ENCODE measurements at regions not wholly inside any gene's neighbourhood (a gene's known extent, or its start where the extent isn't known, plus 50 kb on each side); places are given as distances from the start of the nearest gene placed in this dataset.

DNA sequence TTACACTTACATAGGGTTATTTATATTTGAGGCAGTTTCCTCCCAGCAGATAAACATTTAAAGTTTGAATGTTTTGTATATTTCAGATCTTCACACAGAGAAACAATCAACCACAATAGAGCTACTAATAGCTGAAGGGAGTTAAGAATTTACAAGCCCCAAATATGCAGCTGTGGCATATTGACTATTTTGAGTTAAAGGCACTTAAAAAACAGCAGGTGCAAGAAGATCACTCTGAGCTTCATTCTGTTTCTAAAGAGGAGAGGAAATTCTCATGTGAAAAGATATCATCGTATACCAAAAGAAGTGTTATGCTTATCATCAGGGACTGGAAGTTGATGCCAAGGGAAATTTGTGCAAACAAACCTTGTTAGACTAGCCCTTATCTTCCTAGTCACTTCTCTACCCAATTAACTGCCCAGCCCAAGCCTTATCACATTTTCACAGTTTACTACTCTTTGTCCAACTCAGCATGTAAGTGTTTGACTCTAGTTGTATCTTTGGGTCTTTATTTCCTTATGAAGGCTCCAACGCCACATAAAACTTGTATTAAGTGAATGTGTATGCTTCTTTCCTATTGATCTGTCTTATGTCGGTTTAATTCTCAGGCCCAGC, 66.3 kb upstream of the COG2 start:
- TF ChIP-seq, protein P1, sequence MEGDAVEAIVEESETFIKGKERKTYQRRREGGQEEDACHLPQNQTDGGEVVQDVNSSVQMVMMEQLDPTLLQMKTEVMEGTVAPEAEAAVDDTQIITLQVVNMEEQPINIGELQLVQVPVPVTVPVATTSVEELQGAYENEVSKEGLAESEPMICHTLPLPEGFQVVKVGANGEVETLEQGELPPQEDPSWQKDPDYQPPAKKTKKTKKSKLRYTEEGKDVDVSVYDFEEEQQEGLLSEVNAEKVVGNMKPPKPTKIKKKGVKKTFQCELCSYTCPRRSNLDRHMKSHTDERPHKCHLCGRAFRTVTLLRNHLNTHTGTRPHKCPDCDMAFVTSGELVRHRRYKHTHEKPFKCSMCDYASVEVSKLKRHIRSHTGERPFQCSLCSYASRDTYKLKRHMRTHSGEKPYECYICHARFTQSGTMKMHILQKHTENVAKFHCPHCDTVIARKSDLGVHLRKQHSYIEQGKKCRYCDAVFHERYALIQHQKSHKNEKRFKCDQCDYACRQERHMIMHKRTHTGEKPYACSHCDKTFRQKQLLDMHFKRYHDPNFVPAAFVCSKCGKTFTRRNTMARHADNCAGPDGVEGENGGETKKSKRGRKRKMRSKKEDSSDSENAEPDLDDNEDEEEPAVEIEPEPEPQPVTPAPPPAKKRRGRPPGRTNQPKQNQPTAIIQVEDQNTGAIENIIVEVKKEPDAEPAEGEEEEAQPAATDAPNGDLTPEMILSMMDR (IDR thresholded peaks at IDR 0.05; ENCODE audit: insufficient read depth, low read depth, low read length), result no peak
- no peak for TF ChIP-seq EZH2 (IDR thresholded peaks at IDR 0.05; ENCODE audit: insufficient read depth, low read length)
